ENCODE measurements at regions not wholly inside any gene's neighbourhood (a gene's known extent, or its start where the extent isn't known, plus 50 kb on each side); places are given as distances from the start of the nearest gene placed in this dataset.
"Not testable (repeated sequence)": the region's sequence is repeated elsewhere in the genome, so short reads cannot be mapped to it uniquely, and the experiment has no call there.

GRCh38 chr6:10343320-10343719 is 71.6 kb downstream of the TFAP2A start:
- no peak for DNase-seq

DNA sequence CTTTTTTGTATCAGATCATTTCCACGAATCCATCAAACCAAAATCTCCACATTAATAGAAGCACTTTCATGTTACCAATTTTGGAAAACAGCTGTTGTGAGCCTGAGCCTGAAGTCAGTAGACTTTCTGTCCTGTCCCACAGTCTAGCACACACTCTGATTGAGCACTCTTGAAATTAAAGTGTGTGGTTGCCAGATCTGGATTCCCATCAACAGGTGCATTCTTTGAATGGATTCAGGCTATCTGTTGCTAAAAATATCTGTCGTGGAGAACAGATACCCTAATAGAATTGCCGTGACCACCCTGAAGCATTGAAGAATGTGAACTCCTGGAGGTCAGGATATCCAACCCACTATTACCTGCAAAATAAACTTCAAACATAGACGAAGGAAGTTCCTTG is 73.3 kb downstream of the TFAP2A start:
- no peak for DNase-seq

DNA sequence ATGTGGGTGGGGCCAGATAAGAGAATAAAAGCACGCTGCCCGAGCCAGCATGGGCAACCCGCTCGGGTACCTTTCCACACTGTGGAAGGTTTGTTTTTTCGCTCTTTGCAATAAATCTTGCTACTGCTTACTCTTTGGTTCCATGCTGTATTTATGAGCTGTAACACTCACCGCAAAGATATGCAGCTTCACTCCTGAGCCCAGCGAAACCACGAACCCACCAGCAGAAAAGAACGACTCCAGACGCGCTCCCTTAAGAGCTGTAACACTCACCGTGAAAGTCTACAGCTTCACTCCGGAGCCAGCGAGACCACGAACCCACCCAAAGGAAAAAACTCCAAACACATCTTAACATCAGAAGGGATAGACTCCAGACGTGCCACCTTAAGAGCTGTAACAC is 76.7 kb downstream of the TFAP2A start:
- no peak for DNase-seq

GRCh38 chr6:10337376-10337775 is 77.5 kb downstream of the TFAP2A start:
- DNase-seq = not testable (repeated sequence)

DNA sequence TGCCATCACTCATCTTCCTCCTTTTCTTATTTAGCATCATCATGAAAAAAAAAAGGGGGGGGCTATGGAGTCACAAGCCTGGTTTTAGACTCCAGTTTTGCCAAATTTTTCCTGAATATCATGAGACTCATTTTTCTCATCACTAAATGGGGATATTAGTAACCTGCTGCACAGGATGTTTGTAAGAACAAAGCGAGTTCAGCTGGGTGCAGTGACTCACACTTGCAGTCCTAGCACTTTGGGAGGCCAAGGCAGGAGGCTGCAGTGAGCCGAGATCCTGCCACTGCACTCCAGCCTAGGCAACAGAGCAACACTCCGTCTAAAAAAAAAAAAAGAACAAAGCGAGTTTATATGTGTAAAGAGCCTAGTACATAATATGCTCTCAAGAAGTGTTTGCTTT is 82.8 kb downstream of the TFAP2A start:
- no peak for DNase-seq

DNA sequence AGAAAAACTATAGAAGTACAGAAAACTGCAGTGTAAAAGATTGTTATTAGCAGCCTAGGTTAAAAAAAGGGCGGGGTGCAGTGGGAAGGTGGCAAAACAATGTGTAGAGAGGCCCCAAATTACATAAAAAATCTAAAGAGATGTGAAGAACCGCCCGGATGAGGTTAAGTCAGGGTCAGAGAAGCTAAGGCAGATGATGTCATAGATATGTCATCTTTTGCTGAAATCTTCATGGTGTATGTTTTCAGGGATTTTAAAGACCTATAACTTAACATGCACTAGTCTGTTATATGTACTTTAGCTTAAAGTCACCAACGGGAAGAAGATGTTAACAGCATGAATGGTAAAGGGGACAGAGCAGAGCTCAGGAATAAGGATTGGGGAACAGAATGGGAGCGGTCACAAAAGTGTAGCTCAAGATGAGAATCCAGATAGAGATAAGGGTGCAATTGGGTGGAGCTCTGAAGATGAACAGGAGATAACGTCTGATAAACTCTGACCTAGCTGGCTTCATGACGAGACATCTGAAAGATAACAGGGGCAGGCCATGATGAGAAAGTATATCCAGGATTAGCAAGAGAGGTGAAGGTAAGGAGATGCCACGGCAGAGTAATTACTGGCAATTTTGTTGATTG is 83.4 kb downstream of the TFAP2A start:
- no peak for DNase-seq

GRCh38 chr6:10330515-10330914 is 84.4 kb downstream of the TFAP2A start:
- DNase-seq = no peak

GRCh38 chr6:10323018-10323417 is 91.9 kb downstream of the TFAP2A start:
- DNase-seq = no peak

DNA sequence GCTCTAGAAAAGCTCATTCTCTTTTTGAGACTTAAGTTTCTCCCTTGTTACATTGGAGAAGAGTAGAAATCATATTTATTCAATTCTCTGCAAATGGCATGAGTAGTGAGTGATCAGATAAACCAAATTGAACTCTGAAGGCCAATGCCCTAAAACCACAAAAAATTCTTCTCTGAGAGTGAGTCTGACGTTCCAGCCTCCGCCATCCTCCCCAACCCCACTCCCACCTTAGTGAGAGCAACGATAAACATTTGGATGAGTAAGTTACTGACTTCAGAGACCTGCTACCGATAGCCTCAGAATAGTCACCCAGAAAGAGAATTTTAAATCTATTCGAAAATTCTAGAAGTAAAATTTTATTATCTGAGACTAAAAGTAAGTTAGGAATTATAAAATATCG is 94.6 kb downstream of the TFAP2A start:
- no peak for DNase-seq

- no peak for DNase-seq
These were observed 98.5 kb downstream of the TFAP2A start for GRCh38 chr6:10316373-10316721.

GRCh38 chr6:10315658-10316372 is 99.1 kb downstream of the TFAP2A start:
- DNase-seq = no peak

DNA sequence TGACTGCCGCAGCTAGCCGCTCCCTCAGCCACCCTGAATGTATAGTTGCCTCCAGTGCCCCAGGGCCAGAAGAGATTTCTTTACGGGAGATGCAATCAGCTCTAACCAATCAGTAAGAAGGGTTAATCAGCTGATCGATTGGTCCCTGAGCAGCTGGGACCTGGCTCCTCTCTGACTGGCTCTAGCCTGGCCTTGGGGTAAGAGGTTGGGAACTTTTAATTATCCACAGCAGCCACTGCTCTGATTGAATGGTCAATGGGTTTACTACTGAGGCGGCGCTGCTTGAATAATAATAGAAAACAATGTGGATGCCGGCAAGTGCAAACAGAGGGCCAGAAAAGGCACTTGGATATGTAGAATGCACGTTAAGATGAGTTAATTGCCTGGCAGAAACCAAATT is 99.8 kb downstream of the TFAP2A start:
- DNase-seq = no peak

- no peak for DNase-seq
These were observed 100.5 kb downstream of the TFAP2A start for GRCh38 chr6:10314163-10314955.

GRCh38 chr6:10313799-10314162 is 101.1 kb downstream of the TFAP2A start:
- no peak for DNase-seq

DNA sequence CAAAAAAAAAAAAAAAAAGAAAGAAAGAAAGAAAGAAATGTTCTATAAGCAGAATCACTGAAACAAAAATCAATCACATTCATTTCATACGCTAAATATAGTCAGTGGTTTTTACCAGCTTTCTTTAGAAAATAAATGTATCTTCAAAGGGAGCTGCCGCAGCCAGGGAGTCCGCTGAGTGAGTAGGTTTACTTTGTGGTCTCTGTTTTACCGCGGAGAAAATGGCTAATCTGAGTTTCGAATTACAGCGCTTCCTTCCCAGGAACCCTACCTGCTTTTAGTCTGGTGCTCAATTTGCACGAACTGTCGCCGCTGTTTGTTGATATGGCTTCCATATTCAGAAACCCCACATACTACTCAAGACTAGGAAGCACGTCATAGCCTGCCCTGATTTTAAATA is 102.4 kb downstream of the TFAP2A start:
- no peak for DNase-seq

DNA sequence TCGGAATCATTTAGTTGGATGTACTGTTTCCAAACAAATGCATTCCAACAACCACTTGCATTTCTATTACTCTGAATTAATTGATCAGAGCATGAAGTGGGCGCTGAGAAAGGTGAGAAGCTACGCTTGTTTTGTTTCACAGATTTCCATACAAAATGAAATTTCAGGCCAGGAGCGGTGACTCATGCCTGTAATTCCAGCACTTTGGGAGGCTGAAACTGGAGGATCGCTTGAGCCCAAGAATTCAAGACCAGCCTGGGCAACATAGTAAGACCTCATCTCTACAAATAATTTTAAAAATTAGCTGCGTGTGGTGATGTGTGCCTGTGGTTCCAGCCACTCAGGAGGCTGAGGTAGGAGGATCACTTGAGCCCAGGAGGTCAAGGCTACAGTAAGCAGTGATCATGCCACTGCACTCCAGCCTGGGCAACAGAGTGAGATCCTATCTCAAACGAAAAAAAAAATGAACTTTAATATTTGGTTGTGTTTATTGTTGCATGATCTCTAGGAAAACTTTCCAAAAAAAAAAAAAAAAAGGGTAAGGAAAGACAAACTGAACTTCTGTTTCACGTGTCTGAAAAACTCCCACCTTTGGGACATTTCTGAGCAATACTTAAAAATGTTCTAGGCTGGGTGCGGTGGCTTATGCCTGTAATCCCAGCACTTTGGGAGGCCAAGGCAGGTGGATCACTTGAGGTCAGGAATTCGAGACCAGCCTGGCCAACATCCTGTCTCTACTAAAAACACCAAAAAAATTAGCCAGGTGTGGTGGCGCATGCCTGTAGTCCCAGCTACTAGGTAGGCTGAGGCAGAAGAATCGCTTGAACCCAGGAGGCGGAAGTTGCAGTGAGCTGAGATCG is 103.1 kb downstream of the TFAP2A start:
- DNase-seq = not testable (repeated sequence)

GRCh38 chr6:10310826-10311225 is 104.0 kb downstream of the TFAP2A start:
- no peak for DNase-seq

DNA sequence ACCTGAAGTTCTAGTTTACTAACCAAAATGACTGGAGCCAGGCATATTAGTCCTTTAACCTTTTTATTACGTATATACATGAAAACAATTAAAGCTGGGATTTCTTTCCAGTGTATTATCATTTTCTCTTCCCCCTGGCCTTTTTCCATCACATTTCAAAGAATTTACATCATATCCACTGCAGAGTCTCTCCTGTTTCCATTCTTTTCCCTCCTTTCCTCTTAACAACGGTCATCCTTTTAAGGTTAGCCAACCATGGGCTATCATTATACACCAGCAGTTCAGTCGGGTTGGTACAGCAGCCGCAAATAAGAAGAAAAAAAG is 104.6 kb downstream of the TFAP2A start:
- no peak for DNase-seq

- DNase-seq = no peak
These were observed 105.2 kb downstream of the TFAP2A start for GRCh38 chr6:10309457-10310329.

DNA sequence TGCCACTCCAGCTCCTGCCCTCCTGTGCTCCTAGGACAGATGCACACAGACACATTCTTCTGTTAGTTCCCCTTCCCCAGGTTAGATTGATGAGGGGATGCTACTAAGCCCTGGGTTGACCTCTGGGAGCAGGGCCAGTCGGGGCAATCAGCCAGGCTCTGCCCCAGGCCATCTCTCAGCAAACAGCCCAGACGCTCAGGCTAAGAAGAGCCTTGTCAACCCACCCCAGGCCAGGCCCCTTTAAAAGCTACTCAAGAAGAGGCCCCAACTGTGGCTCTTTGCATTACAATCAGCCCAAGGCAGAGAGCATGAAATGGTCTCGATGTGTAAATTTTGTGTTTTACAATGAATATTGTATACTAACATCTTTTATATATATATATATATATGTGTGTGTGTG is 107.4 kb downstream of the TFAP2A start:
- DNase-seq = no peak

DNA sequence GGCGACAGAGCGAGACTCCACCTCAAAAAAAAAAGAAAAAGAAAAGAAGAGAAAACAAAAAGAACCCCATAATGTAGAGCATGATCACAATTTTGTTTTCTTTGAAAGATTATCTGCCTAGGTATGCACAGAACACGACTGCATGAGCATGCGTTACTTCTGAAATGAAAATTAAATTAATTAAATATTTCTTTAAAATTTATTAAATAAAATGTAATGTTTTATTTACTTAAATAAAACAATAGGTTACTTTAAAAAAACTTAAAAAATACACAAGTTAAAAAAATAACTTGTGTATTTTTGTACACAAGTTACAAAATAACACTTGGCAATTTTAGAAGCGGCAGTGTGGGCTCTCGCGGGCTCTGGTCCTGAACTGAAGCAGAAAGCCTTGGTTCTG is 107.8 kb downstream of the TFAP2A start:
- DNase-seq = no peak

- DNase-seq = no peak
These were observed 109.0 kb downstream of the TFAP2A start for GRCh38 chr6:10305790-10306415.
